HG02938 (cell line): ENCODE measurements at regions not wholly inside any gene's neighbourhood (a gene's known extent, or its start where the extent isn't known, plus 50 kb on each side); places are given as distances from the start of the nearest gene placed in this dataset.
"Not testable (repeated sequence)": the region's sequence is repeated elsewhere in the genome, so short reads cannot be mapped to it uniquely, and the experiment has no call there.

Experiments used
- ATAC-seq: cut with Tn5 transposase; IDR thresholded peaks from one replicate; pipeline ENCODE4 v1.9.1; 2021; ENCODE audit warnings: mild to moderate bottlenecking, moderate library complexity; ENCODE audit not compliant: unreplicated experiment

DNA sequence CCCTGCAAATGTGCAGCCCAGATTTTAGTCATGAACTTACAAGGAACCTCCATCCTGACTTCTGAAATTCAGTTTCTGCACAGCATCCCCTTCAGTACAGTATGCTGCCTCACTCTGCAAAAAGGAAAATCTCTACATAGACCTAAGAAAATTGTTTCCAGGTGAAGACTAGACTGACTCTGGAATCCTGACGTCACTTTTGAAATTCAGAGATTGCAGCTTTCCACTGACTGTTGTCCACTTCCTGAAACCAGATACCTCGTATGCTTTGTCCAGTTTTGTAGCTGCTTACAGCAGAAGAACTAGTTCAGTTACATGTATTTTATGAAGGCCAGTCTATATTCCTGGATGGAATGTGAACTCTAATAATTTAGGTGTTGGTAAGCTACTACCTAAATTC is 629.3 kb upstream of the ST8SIA4 start:
- no peak for ATAC-seq

GRCh38 chr5:101531026-101531425 is 627.9 kb upstream of the ST8SIA4 start:
- no peak for ATAC-seq

GRCh38 chr5:101529094-101529493 is 626.0 kb upstream of the ST8SIA4 start:
- ATAC-seq = not testable (repeated sequence)

- no peak for ATAC-seq
Measured at GRCh38 chr5:101520417-101520816, 617.3 kb upstream of the ST8SIA4 start.

DNA sequence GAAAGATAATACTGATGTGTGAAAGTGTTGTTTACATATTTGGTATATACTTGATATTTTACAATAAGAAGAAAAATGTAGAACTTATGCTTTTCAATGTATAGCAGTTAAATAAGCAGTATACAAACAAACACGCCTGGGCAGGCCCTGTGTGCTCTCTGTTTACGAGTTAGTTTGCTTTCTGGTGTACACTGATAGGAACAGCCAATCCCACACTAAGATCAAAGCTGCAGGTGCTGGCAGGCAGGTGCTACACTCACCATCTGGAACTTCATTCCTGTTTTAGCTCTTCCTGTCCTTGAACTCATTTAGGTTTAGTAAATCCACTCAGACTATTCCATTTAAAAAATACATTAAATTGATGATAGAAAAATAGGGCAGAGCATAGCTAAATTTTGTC is 614.7 kb upstream of the ST8SIA4 start:
- no peak for ATAC-seq

GRCh38 chr5:101515721-101516120 is 612.6 kb upstream of the ST8SIA4 start:
- ATAC-seq = no peak

- no peak for ATAC-seq
Measured at GRCh38 chr5:101505891-101506570, 602.9 kb upstream of the ST8SIA4 start.

- ATAC-seq = no peak
Measured at GRCh38 chr5:101482931-101483330, 579.8 kb upstream of the ST8SIA4 start.

- ATAC-seq = no peak
Measured at GRCh38 chr5:101473483-101473882, 570.4 kb upstream of the ST8SIA4 start.

- no peak for ATAC-seq
Measured at GRCh38 chr5:101461455-101461854, 558.4 kb upstream of the ST8SIA4 start.

GRCh38 chr5:101458587-101458986 is 555.5 kb upstream of the ST8SIA4 start:
- no peak for ATAC-seq

DNA sequence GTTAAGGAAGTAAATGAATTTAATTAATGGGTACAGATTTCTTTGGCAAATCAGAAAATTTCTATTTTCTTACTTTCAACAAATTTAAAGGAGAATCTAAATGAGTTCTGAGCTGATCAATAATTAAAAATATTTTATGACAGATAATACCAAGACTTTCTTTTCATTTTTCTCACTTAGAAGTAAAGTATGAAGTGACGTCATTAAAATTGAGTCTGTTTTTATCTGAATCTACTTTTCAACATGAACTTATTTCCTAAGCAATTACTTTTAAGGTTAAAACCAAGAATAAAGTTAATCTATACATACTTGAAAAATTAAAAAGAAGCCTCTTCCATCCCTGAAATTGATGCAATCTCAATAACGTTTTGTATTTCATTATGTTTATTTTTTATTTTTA is 552.8 kb upstream of the ST8SIA4 start:
- ATAC-seq = no peak

DNA sequence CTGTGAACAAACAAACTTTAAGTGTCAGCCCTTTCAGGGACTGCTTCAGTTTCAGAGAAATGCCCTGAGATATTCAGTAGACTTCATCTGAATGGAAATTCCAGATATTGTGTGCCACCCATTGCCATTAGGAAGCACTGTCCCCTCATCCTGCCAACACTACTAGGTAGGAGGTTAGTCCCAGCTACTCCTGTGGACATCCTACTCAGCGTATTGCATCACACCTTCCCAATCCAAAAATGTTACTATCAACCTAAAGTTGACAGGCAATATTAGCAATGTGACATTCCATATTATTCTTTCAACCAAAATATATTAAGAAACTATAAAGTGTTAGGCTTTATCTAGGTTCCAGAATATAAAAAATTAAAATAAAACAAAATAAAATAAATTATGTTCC is 552.0 kb upstream of the ST8SIA4 start:
- no peak for ATAC-seq

DNA sequence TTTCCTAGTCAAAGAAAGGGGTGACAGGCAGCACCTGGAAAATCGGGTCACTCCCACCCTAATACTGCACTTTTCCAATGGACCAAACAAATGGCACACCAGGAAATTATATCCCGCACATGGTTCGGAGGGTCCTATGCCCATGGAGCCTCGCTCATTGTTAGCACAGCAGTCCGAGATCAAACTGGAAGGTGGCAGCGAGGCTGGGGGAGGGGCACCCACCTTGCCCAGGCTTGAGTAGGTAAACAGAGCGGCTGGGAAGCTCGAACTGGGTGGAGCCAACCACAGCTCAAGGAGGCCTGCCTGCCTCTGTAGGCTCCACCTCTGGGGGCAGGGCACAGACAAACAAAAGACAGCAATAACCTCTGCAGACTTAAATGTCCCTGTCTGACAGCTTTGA is 539.2 kb upstream of the ST8SIA4 start:
- ATAC-seq = not testable (repeated sequence)

DNA sequence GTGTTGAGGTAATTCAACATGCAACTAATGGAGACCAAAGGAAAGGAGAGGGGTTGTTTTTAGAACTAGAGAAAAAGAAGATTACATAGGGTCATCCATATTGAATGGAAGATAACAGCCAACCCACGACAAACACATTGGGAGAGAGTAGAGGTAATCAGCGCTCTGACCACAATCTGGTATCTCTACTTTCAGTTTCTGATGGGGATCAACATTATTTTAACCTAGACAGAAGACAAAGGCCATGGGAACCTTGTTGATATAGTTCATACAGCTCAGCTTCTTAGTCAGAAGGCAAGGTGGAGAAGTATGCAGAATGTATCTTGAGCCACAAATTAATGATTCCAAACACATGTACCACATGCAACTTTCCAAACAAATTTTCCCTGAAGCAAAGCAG is 537.1 kb upstream of the ST8SIA4 start:
- no peak for ATAC-seq

DNA sequence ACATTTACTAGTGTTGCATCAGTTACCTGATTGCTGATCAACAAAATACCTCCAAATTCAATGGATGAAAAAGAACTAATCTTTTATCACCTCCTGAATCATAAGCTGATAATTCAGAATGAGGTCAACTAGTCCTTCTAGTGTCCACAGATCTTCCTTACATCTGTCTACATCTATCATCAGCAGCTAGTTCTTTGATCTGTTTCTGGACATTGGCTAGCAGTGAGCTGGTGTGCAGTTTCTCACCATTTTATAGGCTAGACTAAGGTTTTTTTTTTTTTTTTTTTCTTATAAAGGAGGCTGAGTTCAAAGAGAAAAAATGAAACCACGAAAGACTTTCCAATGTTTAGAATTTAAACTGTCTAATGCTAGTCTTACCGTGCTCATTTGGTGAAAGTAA is 534.3 kb upstream of the ST8SIA4 start:
- ATAC-seq = no peak

- no peak for ATAC-seq
Measured at GRCh38 chr5:101435768-101436167, 532.7 kb upstream of the ST8SIA4 start.

- ATAC-seq = no peak
Measured at GRCh38 chr5:101431201-101431600, 528.1 kb upstream of the ST8SIA4 start.

GRCh38 chr5:101430551-101430950 is 527.5 kb upstream of the ST8SIA4 start:
- ATAC-seq = no peak

DNA sequence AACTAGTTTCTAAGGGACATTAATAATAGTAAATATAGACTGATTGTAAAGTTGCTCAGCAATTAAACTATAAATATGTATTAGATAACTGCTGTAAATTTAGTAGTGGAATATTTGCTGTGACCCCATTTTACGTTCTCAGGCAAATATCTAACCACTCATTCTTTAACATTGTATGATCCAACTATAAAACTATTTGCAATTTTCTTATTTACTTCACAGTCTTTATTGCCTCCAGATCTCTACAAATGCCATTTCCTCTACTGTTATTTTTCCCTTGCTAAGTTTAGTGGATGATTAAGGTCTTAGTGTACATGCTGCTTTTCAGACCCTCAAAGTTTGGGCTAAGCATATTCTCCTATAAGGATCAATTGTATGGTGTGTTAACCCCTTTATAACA is 526.2 kb upstream of the ST8SIA4 start:
- no peak for ATAC-seq

DNA sequence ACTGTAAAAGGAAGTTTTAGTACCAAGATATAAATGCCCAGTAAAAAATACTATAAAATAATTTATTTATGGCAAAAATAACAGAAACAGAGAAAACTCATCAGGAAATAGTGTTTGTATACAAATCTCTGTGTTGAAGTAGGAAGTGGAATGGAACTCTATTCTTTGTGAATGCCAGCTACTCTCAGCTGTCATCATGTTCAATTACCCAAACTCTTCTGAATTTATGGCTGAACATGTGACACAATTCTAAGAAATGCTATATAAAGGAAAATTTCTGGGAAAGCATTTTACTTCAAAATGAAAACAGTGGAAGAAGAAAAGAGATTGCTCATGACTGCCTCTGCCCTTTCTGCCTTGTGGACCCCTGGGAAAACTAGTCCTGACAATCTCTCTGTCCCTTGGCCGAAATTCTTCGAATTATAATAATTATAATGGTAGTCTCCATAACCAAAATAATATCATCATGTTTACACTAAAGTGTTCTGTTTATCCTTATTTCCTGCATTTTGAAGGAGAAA is 522.3 kb upstream of the ST8SIA4 start:
- no peak for ATAC-seq

DNA sequence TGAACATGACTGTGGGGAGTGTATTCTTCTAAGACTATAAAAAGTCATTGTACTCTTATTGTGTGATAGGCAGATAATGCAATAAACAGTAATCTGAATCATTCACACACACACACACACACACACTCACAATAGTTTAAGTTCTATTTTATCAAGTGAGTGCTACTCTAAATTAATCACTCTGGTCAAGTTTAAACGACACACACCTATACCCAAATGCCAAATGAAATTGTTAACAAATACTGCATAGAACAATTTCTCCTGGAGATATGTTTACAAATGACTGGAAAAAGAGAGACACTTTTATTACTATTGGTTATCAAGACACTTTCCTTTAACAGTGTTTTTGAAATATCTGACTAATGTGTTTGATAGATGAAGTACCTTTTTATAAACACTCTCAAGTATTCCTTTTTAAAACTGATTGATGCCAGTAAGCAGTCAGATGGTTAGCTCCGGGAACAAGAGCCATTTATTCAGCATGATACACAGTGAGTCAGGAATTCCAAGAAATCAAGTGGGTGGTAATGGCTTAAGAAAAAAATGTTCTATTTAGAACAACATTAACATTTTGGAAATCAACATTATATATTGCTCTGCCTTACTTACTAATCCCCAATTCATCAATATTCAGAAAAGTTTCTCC is 521.6 kb upstream of the ST8SIA4 start:
- no peak for ATAC-seq

- no peak for ATAC-seq
Measured at GRCh38 chr5:101418713-101419118, 515.6 kb upstream of the ST8SIA4 start.
